ENCODE measurements at regions not wholly inside any gene's neighbourhood (a gene's known extent, or its start where the extent isn't known, plus 50 kb on each side); places are given as distances from the start of the nearest gene placed in this dataset.

- TF ChIP-seq, protein P1, sequence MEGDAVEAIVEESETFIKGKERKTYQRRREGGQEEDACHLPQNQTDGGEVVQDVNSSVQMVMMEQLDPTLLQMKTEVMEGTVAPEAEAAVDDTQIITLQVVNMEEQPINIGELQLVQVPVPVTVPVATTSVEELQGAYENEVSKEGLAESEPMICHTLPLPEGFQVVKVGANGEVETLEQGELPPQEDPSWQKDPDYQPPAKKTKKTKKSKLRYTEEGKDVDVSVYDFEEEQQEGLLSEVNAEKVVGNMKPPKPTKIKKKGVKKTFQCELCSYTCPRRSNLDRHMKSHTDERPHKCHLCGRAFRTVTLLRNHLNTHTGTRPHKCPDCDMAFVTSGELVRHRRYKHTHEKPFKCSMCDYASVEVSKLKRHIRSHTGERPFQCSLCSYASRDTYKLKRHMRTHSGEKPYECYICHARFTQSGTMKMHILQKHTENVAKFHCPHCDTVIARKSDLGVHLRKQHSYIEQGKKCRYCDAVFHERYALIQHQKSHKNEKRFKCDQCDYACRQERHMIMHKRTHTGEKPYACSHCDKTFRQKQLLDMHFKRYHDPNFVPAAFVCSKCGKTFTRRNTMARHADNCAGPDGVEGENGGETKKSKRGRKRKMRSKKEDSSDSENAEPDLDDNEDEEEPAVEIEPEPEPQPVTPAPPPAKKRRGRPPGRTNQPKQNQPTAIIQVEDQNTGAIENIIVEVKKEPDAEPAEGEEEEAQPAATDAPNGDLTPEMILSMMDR (conservative IDR thresholded peaks at IDR 0.05; ENCODE audit: low read depth, low read length): no peak
- no peak overlapping the region for H3K4me3 ChIP-seq (ENCODE audit: low read length)
- no peak for DNase-seq (ENCODE audit: low read depth)
Measured at GRCh38 chrX:103158317-103158621, 56.6 kb upstream of the BEX4 start.

- DNase-seq (ENCODE audit: low read depth): no peak
- no peak overlapping the region for H3K4me3 ChIP-seq (ENCODE audit: low read length)
- TF ChIP-seq, protein P1 (conservative IDR thresholded peaks at IDR 0.05; ENCODE audit: low read depth, low read length): peak; percentile 79
Measured at GRCh38 chrX:103157496-103158316, 57.2 kb upstream of the BEX4 start.

GRCh38 chrX:103155201-103155600 is 59.7 kb upstream of the BEX4 start:
- no peak overlapping the region for H3K4me3 ChIP-seq (ENCODE audit: low read length)
- no peak for DNase-seq (ENCODE audit: low read depth)
- TF ChIP-seq, protein P1 (conservative IDR thresholded peaks at IDR 0.05; ENCODE audit: low read depth, low read length): no peak

GRCh38 chrX:103153661-103154060 is 60.7 kb upstream of the NXF3 start:
- TF ChIP-seq, protein P1 (conservative IDR thresholded peaks at IDR 0.05; ENCODE audit: low read depth, low read length): no peak
- H3K4me3 ChIP-seq (ENCODE audit: low read length): no peak overlapping the region
- no peak for DNase-seq (ENCODE audit: low read depth)

- DNase-seq (ENCODE audit: low read depth): no peak
- TF ChIP-seq, protein P1 (conservative IDR thresholded peaks at IDR 0.05; ENCODE audit: low read depth, low read length): no peak
- H3K4me3 ChIP-seq (ENCODE audit: low read length): no peak overlapping the region
Measured at GRCh38 chrX:103151799-103152198, 58.9 kb upstream of the NXF3 start.

DNA sequence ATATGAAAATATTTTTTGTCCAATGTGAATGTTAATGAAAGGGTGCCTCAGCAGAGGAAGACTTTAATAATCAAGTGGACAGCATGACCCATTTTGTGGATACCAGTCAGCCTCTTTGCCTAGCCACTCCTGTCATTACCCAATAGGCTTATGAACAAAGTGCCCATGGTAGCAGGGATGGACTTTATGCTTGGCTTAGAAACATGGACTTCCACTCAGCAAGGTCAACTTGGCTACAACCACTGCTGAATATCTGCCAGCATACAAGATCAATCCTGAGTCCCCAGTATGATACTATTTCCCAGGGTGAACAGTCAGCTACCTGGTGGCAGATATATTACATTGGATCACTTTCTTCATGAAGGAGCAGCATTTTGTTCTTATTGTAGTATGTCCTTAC is 56.7 kb upstream of the NXF3 start:
- TF ChIP-seq, protein P1 (conservative IDR thresholded peaks at IDR 0.05; ENCODE audit: low read depth, low read length): no peak
- H3K4me3 ChIP-seq (ENCODE audit: low read length): no peak overlapping the region
- DNase-seq (ENCODE audit: low read depth): no peak

GRCh38 chrX:103148075-103148474 is 55.1 kb upstream of the NXF3 start:
- TF ChIP-seq, protein P1 (conservative IDR thresholded peaks at IDR 0.05; ENCODE audit: low read depth, low read length): no peak
- H3K4me3 ChIP-seq (ENCODE audit: low read length): no peak overlapping the region
- DNase-seq (ENCODE audit: low read depth): no peak
